Gastrocnemius medialis (tissue), 4 donors: ENCODE measurements at regions not wholly inside any gene's neighbourhood (a gene's known extent, or its start where the extent isn't known, plus 50 kb on each side); places are given as distances from the start of the nearest gene placed in this dataset.
"Not testable (repeated sequence)": the region's sequence is repeated elsewhere in the genome, so short reads cannot be mapped to it uniquely, and the experiment has no call there.

ENCODE experiments used
- ATAC-seq, 2 donors: fragments of 150-250 bp; one replicate each; pipeline ENCODE4 v1.9.1; 2016
- DNase-seq, 2 donors: peaks; one replicate each; pipeline ENCODE4 v3.0.0-alpha.2; 2019
- H3K27ac ChIP-seq, 4 donors: fragments of 200-600 bp; sonication (generic); 1 replicate in 1 of 4; 2 replicates in 3 of 4; pipeline ENCODE4 v1.5.1; 2016 to 2018; ENCODE audit warnings: mild to moderate bottlenecking in 2 of 4, moderate library complexity in 1 of 4
- H3K27me3 ChIP-seq, 3 donors: fragments of 200-600 bp; sonication (generic) in 2 of 3; 1 replicate in 1 of 3; 2 replicates in 2 of 3; pipeline versions ENCODE4 v1.5.1 to v1.6.0; 2016 to 2019; ENCODE audit warnings: mild to moderate bottlenecking in 1 of 3, moderate library complexity in 1 of 3
- H3K36me3 ChIP-seq, 2 donors: fragments of 200-600 bp; sonication (generic) in 1 of 2; one replicate each; pipeline ENCODE4 v1.5.1; 2017 to 2018
- H3K4me1 ChIP-seq, 2 donors: fragments of 200-600 bp; sonication (generic) in 1 of 2; one replicate each; pipeline ENCODE4 v1.5.1; 2016 to 2017; ENCODE audit warnings: mild to moderate bottlenecking in 2 of 2
- H3K4me3 ChIP-seq, 4 donors: fragments of 200-600 bp; sonication (generic) in 3 of 4; 1 replicate in 1 of 4; 2 replicates in 3 of 4; pipeline ENCODE4 v1.5.1; 2016 to 2019; ENCODE audit warnings: mild to moderate bottlenecking in 2 of 4
- H3K9me3 ChIP-seq, 3 donors: fragments of 200-600 bp; sonication (generic) in 2 of 3; 1 replicate in 1 of 3; 2 replicates in 2 of 3; pipeline ENCODE4 v1.5.1; 2016 to 2019
- CTCF ChIP-seq, 5 experiments: fragments of 450-650 bp in 3 of 5; fragments of 200-600 bp in 2 of 5; sonication (generic) in 2 of 5; IDR thresholded peaks in 4 of 5; conservative IDR thresholded peaks in 1 of 5; 1 replicate in 4 of 5; 2 replicates in 1 of 5; pipeline ENCODE4 v1.5.1; 2016 to 2019; ENCODE audit warnings: antibody characterized with exemption in 5 of 5, mild to moderate bottlenecking in 3 of 5, moderate library complexity in 3 of 5
- in situ Hi-C, 4 donors: fragments of 200-750 bp; cut with MboI; loops; one replicate each; pipeline versions ENCODE4 v1.15.0 to v1.8.0; 2017; ENCODE audit warnings: low sequenced_read_pairs in 4 of 4
- intact Hi-C: fragments of 100-400 bp; cut with DNase I; formaldehyde crosslinking; loops from one replicate; pipeline ENCODE4 v1.15.1; 2023; ENCODE audit warnings: low total_unique reads

- H3K27ac ChIP-seq, H3K4me1 ChIP-seq, ATAC-seq, H3K27me3 ChIP-seq, DNase-seq, H3K4me3 ChIP-seq, H3K36me3 ChIP-seq, intact Hi-C loops, in situ Hi-C loops, H3K9me3 ChIP-seq: not testable (repeated sequence)
Observed at GRCh38 chr3:198155771-198156170, 195.8 kb downstream of the LMLN start.

- in situ Hi-C loops, H3K27me3 ChIP-seq, DNase-seq, H3K36me3 ChIP-seq, H3K4me1 ChIP-seq, H3K27ac ChIP-seq, ATAC-seq, H3K9me3 ChIP-seq, intact Hi-C loops, H3K4me3 ChIP-seq: not testable (repeated sequence)
Observed at GRCh38 chr3:198157231-198157868, 197.3 kb downstream of the LMLN start.

- H3K27me3 ChIP-seq, H3K36me3 ChIP-seq, ATAC-seq, H3K27ac ChIP-seq, intact Hi-C loops, H3K4me1 ChIP-seq, in situ Hi-C loops, H3K9me3 ChIP-seq, DNase-seq, H3K4me3 ChIP-seq: not testable (repeated sequence)
Observed at GRCh38 chr3:198158007-198158406, 198.0 kb downstream of the LMLN start.

GRCh38 chr3:198167339-198168039 is 207.5 kb downstream of the LMLN start:
- in situ Hi-C loops, H3K27ac ChIP-seq, intact Hi-C loops, H3K4me3 ChIP-seq, ATAC-seq, H3K9me3 ChIP-seq, H3K27me3 ChIP-seq, H3K36me3 ChIP-seq, H3K4me1 ChIP-seq: not testable (repeated sequence)
- peak; percentile 10 to 34 for DNase-seq
- peak in 4 of 5 experiments; percentile 42 to 64 (median 56) for TF ChIP-seq CTCF (IDR thresholded peaks at IDR 0.05 in 4 of 5, conservative IDR thresholded peaks at IDR 0.05 in 1 of 5)

- H3K4me1 ChIP-seq, H3K27ac ChIP-seq, in situ Hi-C loops, H3K4me3 ChIP-seq, ATAC-seq, H3K27me3 ChIP-seq, intact Hi-C loops, DNase-seq, H3K36me3 ChIP-seq, H3K9me3 ChIP-seq: not testable (repeated sequence)
Observed at GRCh38 chr3:198170781-198171180, 210.8 kb downstream of the LMLN start.

- intact Hi-C loops, H3K9me3 ChIP-seq, H3K4me3 ChIP-seq, H3K27me3 ChIP-seq, H3K27ac ChIP-seq, DNase-seq, H3K36me3 ChIP-seq, ATAC-seq, in situ Hi-C loops, H3K4me1 ChIP-seq: not testable (repeated sequence)
Observed at GRCh38 chr3:198173080-198173479, 213.1 kb downstream of the LMLN start.

- H3K4me1 ChIP-seq, H3K36me3 ChIP-seq, H3K4me3 ChIP-seq, ATAC-seq, H3K27ac ChIP-seq, intact Hi-C loops, H3K9me3 ChIP-seq, H3K27me3 ChIP-seq, in situ Hi-C loops, DNase-seq: not testable (repeated sequence)
Observed at GRCh38 chr3:198173929-198174574, 214.0 kb downstream of the LMLN start.
